ENCODE measurements at regions not wholly inside any gene's neighbourhood (a gene's known extent, or its start where the extent isn't known, plus 50 kb on each side); places are given as distances from the start of the nearest gene placed in this dataset.
"Not testable (repeated sequence)": the region's sequence is repeated elsewhere in the genome, so short reads cannot be mapped to it uniquely, and the experiment has no call there.

DNA sequence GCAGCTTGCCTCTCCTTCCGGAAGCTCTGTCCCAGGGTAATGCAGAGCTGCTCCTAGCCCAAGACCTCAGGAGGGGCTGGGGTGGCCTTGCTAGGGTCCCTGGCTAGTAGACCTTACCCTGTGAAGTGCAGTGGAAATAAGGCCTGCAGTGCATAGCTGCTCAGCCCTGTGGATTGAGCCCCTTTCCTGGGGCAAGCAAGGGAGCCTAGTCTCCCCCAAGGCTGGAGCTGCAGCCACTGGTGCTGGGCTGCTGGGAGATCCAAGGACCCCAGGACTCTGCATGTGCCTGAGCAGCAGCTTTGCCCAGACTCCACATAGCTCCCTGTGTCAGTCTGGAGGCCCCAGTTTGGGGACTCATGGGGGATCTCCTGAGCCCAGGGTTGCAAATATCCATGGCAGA is 57.9 kb downstream of the FANCF start:
- no peak for DNase-seq

GRCh38 chr11:22566293-22566692 is 59.3 kb downstream of the FANCF start:
- no peak for DNase-seq

GRCh38 chr11:22561283-22561682 is 64.3 kb downstream of the FANCF start:
- DNase-seq: no peak

GRCh38 chr11:22559416-22559815 is 66.2 kb downstream of the FANCF start:
- no peak for DNase-seq

DNA sequence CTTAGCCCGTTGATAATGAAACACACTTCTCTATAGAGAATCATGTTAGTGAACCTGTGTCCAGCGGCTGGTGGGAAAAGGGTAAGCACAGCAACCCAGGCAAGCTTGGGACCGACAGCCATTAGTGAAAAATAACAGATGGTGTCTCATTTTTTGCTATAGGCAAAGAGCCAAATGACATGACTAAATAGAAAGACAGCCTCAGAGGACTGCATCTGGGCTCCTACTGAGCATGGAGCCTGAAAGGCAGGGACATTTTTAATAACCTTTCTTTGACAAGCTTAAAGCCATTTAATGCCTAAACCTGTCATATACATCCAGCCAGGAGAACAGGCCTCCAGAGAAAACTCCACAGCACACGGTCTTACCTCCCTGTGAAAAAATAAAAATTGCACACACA is 67.0 kb downstream of the FANCF start:
- DNase-seq: no peak

DNA sequence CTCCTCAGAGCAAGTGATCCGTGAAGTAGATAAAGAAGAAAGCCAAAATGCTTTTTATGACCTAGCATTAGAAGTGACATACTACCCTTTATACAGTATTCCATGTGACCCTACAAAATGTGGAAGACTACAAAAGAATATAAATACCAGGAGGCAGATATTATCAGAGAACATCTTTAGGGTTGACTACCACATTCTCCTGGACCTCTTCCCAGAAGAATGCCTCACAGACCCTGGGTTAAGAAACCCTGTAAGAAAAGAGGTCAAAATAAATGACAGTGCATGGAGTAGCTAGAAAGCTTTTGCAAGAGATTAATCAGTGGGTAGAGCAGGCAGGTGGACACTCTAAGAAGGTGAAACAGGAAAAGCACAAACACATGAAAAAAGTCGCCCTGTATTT is 69.2 kb downstream of the FANCF start:
- DNase-seq: no peak

DNA sequence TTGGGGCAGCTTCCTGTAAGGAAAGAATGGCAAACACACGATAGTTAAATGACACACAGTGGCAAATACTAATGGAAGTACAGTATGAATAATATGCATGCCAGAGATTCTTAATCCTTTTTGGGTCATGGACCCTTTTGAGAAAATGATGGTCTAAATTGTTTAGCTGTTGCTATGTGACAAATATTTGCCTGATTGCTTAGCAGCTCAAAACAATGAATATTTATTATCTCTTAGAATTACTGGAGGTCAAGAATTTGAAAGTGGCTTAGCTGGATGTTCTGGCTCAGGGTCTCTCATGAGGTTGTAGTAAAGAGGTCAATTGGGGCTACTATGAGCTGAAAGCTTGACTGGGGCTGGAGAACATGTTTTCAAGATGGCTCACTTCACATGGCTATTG is 69.7 kb downstream of the FANCF start:
- DNase-seq: no peak

DNA sequence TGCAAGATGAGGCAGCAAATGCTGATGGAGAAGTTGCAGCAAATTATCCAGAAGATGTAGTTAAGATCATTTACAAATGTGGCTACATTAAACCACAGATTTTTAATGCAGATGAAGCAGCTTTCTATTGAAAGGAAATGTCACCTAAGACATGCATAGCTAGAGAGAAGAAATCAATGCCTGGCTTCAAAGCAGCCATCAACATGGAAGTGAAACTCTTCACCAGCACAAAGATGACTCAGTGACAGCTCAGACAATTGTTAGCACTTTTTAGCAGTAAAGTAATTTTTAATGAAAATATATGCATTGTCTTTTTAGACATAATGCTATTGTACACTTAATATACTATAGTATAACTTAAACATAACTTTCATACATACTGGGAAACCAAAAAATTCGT is 71.4 kb downstream of the FANCF start:
- DNase-seq: peak in 1 of 4 experiments; percentile 0

GRCh38 chr11:22552885-22553284 is 72.7 kb downstream of the FANCF start:
- no peak for DNase-seq

GRCh38 chr11:22546746-22547145 is 78.9 kb downstream of the FANCF start:
- DNase-seq: no peak

DNA sequence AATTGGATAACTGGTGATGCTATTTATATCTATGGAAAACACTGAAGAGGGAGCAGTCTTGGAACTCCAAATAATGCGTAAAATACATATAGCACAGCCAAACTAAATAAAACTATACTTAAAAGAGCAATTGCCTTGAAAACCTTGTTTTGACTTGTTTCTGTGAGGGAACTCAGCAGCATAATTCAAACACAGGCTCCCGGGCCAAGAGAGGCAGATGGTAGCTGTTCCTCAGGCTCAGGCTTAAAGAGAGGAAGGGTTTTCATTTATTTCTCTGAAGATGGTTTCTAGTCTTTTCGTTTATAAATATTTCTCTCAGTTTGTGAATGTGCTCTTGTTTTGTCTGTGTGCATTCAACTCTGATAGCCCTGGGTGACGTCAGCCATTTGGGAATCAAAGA is 82.4 kb downstream of the FANCF start:
- DNase-seq: no peak

- DNase-seq: no peak
These were observed 85.8 kb downstream of the FANCF start for GRCh38 chr11:22539821-22540256.

DNA sequence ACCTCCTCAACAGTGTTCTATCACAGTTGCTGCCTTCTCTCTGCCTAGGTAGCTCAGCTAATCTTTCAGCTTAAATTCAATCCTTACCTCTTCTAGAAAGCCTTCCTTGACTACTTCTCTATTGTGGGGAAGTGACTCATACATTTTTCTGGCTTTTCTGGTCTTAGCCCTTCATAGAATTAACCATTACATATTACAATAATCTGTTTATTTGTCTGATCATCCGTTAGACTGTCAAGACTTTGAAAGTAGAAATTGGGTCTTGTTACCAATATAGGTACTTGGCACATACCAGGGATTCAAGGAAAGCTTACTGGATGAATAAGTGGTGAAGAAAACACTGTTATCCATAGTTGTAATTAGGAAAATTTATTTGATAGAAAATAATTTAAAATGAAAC is 89.6 kb downstream of the FANCF start:
- no peak for DNase-seq

DNA sequence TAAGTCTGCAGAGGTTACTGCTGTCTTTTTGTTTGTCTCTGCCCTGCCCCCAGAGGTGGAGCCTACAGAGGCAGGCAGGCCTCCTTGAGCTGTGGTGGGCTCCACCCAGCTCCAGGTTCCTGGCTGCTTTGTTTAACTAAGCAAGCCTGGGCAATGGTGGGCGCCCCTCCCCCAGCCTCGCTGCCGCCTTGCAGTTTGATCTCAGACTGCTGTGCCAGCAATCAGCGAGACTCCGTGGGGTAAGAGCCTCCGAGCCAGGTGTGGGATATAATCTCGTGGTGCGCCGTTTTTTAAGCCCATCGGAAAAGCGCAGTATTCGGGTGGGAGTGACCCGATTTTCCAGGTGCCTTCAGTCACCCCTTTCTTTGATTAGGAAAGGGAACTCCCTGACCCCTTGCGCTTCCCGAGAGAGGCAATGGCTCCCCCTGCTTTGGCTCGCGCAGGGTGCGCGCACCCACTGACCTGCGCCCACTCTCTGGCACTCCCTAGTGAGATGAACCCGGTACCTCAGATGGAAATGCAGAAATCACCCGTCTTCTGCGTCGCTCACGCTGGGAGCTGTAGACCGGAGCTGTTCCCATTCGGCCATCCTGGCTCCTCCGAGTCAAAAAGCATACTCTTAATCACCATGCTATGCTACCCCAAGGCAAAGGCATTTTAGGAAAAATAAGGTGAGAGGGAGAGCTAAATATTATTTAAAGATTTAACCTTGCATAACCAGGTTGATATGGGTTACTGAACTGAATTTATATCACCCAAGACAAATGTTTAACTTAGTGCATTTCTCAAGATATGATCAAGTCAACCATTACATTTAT is 96.8 kb downstream of the FANCF start:
- not testable (repeated sequence) for DNase-seq

GRCh38 chr11:22522225-22522624 is 103.4 kb downstream of the FANCF start:
- DNase-seq: no peak

GRCh38 chr11:22521226-22521625 is 104.4 kb downstream of the FANCF start:
- no peak for DNase-seq

GRCh38 chr11:22520521-22520920 is 105.1 kb downstream of the FANCF start:
- DNase-seq: no peak

DNA sequence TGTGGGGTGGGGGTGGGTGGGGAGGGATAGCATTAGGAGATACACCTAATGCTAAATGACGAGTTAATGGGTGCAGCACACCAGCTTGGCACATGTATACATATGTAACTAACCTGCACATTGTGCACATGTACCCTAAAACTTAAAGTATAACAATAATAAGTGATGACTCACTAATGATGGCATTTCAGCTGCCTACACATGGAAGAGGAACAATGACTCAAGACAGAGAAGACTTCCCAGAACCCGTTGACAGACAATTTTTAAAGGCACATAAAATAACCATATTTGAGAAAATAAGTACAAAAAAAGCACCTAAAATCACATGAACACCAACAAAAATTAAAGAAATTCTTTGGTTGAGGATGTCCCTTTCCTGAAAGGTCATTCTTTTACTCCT is 107.3 kb downstream of the FANCF start:
- DNase-seq: peak in 2 of 4 experiments; percentile 5 to 9

DNA sequence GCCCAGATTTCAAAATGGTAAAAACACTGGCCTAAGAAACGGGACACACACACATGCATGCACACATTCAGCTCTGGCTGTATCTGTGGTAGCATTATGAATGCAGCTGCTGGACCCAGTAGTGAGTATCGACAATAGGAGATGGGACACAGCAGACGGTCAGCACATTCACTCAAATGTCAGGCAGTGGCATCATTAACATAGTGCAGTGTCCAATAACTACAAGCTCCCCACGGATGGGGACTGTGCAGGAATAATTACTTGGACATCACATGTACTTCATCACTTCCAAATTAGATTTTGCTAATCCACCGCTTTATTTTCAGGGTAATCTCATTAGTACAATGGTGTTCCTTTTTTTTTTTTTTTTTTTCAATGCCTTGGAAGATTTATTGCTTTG is 109.5 kb downstream of the FANCF start:
- no peak for DNase-seq

DNA sequence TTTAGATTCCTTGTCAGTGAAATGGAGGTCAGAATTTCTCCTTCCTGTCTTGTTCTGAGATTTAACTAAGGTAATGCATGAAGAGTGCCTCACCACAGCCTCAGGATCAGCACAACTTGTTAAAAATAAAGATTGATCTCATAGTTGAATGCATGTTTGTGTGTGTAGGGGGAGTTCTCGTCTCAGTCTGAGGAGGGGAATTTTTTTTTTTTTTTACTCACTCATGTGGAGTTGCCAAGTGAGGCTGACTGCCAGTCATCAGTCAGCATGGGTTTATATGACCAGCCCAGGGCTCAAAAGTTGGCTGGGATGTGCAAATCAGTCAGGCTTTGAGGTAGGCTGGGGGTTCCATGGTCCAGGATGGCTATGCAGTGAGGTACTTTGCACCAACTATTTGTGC is 113.2 kb downstream of the FANCF start:
- no peak for DNase-seq

GRCh38 chr11:22510741-22511140 is 114.9 kb downstream of the FANCF start:
- no peak for DNase-seq

DNA sequence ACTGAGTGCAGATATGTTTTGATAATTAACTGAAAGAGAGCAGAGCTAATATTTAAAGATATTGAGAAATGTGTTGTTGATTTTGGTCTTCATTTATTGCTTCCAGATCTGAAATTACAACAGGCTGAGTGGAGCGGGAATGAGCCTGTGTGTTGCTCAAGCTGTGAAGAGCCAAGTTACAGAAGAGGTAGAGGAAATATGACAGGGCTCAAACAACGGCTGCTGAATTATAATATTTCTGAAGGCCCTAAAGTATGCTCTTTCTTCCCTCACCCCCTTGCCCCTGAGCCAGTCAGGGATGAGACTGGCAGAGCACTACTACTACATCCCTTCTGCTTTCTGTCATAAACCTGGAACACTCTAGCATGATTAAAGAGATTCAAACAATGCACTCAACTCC is 115.6 kb downstream of the FANCF start:
- no peak for DNase-seq

DNA sequence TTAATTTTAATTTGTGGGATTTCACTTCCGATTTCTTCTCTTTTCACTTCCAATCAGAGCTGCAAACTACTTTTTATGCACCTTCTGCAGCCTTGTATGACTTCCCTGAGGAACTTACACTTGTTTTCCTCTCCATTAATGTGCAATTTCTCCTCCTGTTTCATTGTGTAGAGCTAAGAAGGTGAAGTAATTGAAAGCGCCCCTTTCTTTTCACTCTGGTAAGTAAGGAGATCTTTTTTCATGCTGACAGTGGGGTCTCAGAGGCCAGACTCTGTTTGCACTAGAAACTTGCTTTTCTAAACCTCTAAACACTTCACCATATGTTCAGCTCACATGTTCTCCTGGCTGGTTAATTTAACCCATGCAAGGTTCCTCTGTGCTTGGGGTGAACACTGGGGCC is 117.0 kb downstream of the FANCF start:
- no peak for DNase-seq

DNA sequence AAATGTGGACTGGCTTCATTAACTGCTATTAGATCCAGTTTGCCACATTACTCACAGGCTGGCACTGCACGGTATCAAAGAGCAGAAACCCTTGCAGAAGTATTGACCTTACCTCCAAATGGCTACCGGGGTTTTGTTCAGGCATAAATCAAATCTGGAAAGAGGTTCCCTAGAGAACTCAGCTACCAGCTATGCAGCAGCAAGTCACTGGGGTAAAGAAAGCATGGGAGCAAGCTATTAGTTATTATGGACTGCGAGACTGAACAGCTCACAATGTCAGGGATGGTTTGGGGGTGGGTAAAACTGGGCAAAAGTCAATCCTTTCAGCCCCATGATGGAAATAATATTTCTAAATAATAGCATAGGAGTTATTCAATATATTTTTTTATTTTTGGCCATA is 128.1 kb downstream of the FANCF start:
- DNase-seq: no peak

Measured in suppressor macrophage (primary cell).